A549 (cell line): ENCODE measurements at regions not wholly inside any gene's neighbourhood (a gene's known extent, or its start where the extent isn't known, plus 50 kb on each side); places are given as distances from the start of the nearest gene placed in this dataset.

ENCODE experiments used
- ATAC-seq, 2 experiments: fragments of 200-7000 bp in 1 of 2; fragments of >200 bp in 1 of 2; cut with Nextera tagmentation in 1 of 2; cut with Tn5 transposase in 1 of 2; 3 replicates each; pipeline versions ENCODE4 v1.8.0 to v1.9.1; 2018 to 2020; ENCODE audit warnings: mild to moderate bottlenecking in 1 of 2, moderate library complexity in 1 of 2
- CTCF ChIA-PET: fragments of 300-600 bp; sonication (Branson Sonifier 250); formaldehyde crosslinking; extraction: SDS; loops from one replicate; lab custom pipeline; 2021; ENCODE audit warnings: antibody characterized with exemption, inconsistent platforms; lab: Yijun Ruan, JAX
- POLR2A ChIA-PET: fragments of 350-600 bp; formaldehyde crosslinking; extraction: SDS; loops from one replicate; lab custom pipeline; 2021; ENCODE audit warnings: antibody characterized with exemption, inconsistent platforms; lab: Yijun Ruan, JAX
- DNase-seq, 2 experiments: peaks; one replicate each; pipeline versions ENCODE4 v3.0.0 to v3.0.0-alpha.2; 2011 to 2016; ENCODE audit warnings: low read depth in 1 of 2, low spot score in 1 of 2
- FAIRE-seq: peaks from 2 replicates; lab custom pipeline; 2011; peaks lifted over from hg19 to GRCh38; lab: Jason Lieb, UNC
- H3K27ac ChIP-seq, 2 experiments: fragments of >200 bp; sonication (Bioruptor Twin); formaldehyde crosslinking; 3 replicates each; pipeline ENCODE4 v1.5.1; 2016 to 2017
- H3K4me1 ChIP-seq: fragments of >200 bp; sonication (Bioruptor Twin); formaldehyde crosslinking; 3 replicates; pipeline ENCODE4 v1.6.1; 2016
- H3K4me2 ChIP-seq: fragments of >200 bp; sonication (Bioruptor Twin); formaldehyde crosslinking; 3 replicates; pipeline ENCODE4 v1.6.1; 2016
- H3K4me3 ChIP-seq: fragments of >200 bp; sonication (Bioruptor Twin); formaldehyde crosslinking; 3 replicates; pipeline ENCODE4 v1.5.1; 2016
- H3K9me3 ChIP-seq: fragments of >200 bp; sonication (Bioruptor Twin); formaldehyde crosslinking; 3 replicates; pipeline ENCODE4 v1.6.1; 2016
- BHLHE40 ChIP-seq: IDR thresholded peaks from 2 replicates; pipeline ENCODE4 v1.6.1; 2012; ENCODE audit warnings: low read depth, low read length, inconsistent platforms
- CBX2 ChIP-seq: fragments of 200-600 bp; sonication (generic); IDR thresholded peaks from 2 replicates; pipeline ENCODE4 v1.6.1; 2016; ENCODE audit warnings: low read depth, mild to moderate bottlenecking, borderline replicate concordance
- CTCF ChIP-seq: fragments of >200 bp; sonication (Bioruptor Twin); formaldehyde crosslinking; IDR thresholded peaks from 3 replicates; pipeline ENCODE4 v1.5.1; 2016
- EHF ChIP-seq: fragments of 250-450 bp; sonication (Bioruptor Pico); IDR thresholded peaks from 2 replicates; pipeline ENCODE4 v1.5.0; 2020; ENCODE audit warnings: mild to moderate bottlenecking
- EHMT2 ChIP-seq: fragments of 200-600 bp; sonication (generic); IDR thresholded peaks from 2 replicates; pipeline ENCODE4 v1.6.1; 2016; ENCODE audit warnings: antibody characterized with exemption, low read depth, mild to moderate bottlenecking, moderate library complexity
- EP300 ChIP-seq, 2 experiments: fragments of >200 bp; sonication (Bioruptor Twin); formaldehyde crosslinking; IDR thresholded peaks; 2 replicates in 1 of 2; 3 replicates in 1 of 2; pipeline ENCODE4 v1.6.1; 2016 to 2017
- ESRRA ChIP-seq: fragments of 150-350 bp; IDR thresholded peaks from 2 replicates; pipeline ENCODE4 v1.6.1; 2014; ENCODE audit warnings: mild to moderate bottlenecking, low read length, borderline replicate concordance
- FOSL2 ChIP-seq, 2 experiments: fragments of 450-650 bp in 1 of 2; fragments of >200 bp in 1 of 2; sonication (Bioruptor Twin) in 1 of 2; formaldehyde crosslinking; IDR thresholded peaks; 2 replicates each; pipeline versions ENCODE4 v1.5.0 to v1.6.1; 2016 to 2020; ENCODE audit warnings: mild to moderate bottlenecking in 1 of 2, moderate library complexity in 1 of 2
- GATA3 ChIP-seq: IDR thresholded peaks from 2 replicates; pipeline ENCODE4 v1.6.1; 2012; ENCODE audit warnings: borderline replicate concordance
- HOXB13 ChIP-seq: fragments of 250-450 bp; sonication (Bioruptor Pico); IDR thresholded peaks from 2 replicates; pipeline ENCODE4 v1.5.0; 2020; ENCODE audit warnings: low read depth, mild to moderate bottlenecking, moderate library complexity
- KDM1A ChIP-seq: fragments of 200-600 bp; sonication (generic); IDR thresholded peaks from 2 replicates; pipeline ENCODE4 v1.6.1; 2016; ENCODE audit warnings: low read depth, mild to moderate bottlenecking
- MAFK ChIP-seq: fragments of 450-650 bp; IDR thresholded peaks from 2 replicates; pipeline ENCODE4 v1.6.1; 2014; ENCODE audit not compliant: partially characterized antibody
- MYC ChIP-seq: IDR thresholded peaks from 2 replicates; pipeline ENCODE4 v1.6.1; 2012; ENCODE audit warnings: mild to moderate bottlenecking, inconsistent platforms, low read length, improper control_type of control experiment, borderline replicate concordance
- NR3C1 ChIP-seq: fragments of >200 bp; sonication (Bioruptor Twin); formaldehyde crosslinking; IDR thresholded peaks from 3 replicates; pipeline ENCODE4 v1.6.1; 2017
- POLR2AphosphoS2 ChIP-seq: conservative IDR thresholded peaks from 2 replicates; pipeline ENCODE4 v1.6.1; 2012; ENCODE audit warnings: low read length, improper control_type of control experiment, inconsistent platforms
- RAD21 ChIP-seq, 2 experiments: fragments of >200 bp in 1 of 2; sonication (Bioruptor Twin) in 1 of 2; formaldehyde crosslinking in 1 of 2; IDR thresholded peaks in 1 of 2; conservative IDR thresholded peaks in 1 of 2; 2 replicates in 1 of 2; 3 replicates in 1 of 2; pipeline ENCODE4 v1.6.1; 2012 to 2018; ENCODE audit warnings: inconsistent platforms in 1 of 2
- RARB ChIP-seq: fragments of 250-450 bp; sonication (Bioruptor Pico); IDR thresholded peaks from 2 replicates; pipeline ENCODE4 v1.8.0; 2021; ENCODE audit warnings: mild to moderate bottlenecking, moderate library complexity
- RNF2 ChIP-seq: fragments of 200-600 bp; sonication (generic); IDR thresholded peaks from 2 replicates; pipeline ENCODE4 v1.6.1; 2016; ENCODE audit warnings: low read depth, mild to moderate bottlenecking, antibody characterized with exemption, moderate library complexity, borderline replicate concordance
- TFCP2L1 ChIP-seq: fragments of 250-450 bp; sonication (Bioruptor Pico); IDR thresholded peaks from 2 replicates; pipeline ENCODE4 v1.5.0; 2021; ENCODE audit warnings: mild to moderate bottlenecking
- WGBS: methylation state at CpG from one replicate; pipeline ENCODE4 v1.1.6; 2017; ENCODE audit errors: missing lambda C conversion rate; 5-methylcytosine and 5-hydroxymethylcytosine counted together
- TF ChIP-seq, protein P1 (sequence below): fragments of >200 bp; sonication (Bioruptor Twin); formaldehyde crosslinking; IDR thresholded peaks from 2 replicates; pipeline ENCODE4 v1.6.1; 2016
- TF ChIP-seq, protein P2 (sequence below): IDR thresholded peaks from 2 replicates; pipeline ENCODE4 v1.6.1; 2012
- TF ChIP-seq, protein P3 (sequence below): IDR thresholded peaks from 2 replicates; pipeline ENCODE4 v1.6.1; 2012

DNA sequence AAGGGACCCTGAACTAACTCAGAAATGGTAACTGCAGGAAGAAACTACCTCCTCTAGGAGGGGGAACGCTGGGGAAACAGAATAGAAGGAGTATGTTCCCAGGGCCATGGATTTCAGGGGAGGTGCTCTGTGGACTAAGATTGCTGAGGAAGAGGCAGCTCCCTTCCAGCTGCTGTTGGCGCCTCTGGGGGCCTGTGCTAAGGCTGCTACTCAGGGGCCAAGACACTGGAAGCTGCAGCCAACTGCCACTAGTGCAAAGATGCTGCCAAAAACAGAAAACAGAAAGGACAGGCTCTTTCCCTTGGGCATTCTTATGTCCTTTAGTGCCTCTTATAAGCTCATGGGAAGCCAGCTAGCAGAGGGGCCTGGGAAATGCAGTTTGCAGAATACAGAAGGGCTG, 58.0 kb upstream of the SGIP1 start:
- TF ChIP-seq CTCF, result no peak
- no peak for TF ChIP-seq FOSL2 (IDR thresholded peaks at IDR 0.05)
- no peak for TF ChIP-seq FOSL2 (CRISPR knock-in tag; IDR thresholded peaks at IDR 0.05)
- no peak for TF ChIP-seq RAD21 (conservative IDR thresholded peaks at IDR 0.05 in 1 of 2, IDR thresholded peaks at IDR 0.05 in 1 of 2)
- TF ChIP-seq RARB (CRISPR knock-in tag), result no peak
- TF ChIP-seq TFCP2L1 (CRISPR knock-in tag), result no peak
- no peak for TF ChIP-seq RNF2
- no peak for TF ChIP-seq NR3C1
- TF ChIP-seq MYC, result no peak
- TF ChIP-seq KDM1A, result no peak
- no peak for TF ChIP-seq MAFK
- no peak for TF ChIP-seq BHLHE40
- TF ChIP-seq, protein P1, sequence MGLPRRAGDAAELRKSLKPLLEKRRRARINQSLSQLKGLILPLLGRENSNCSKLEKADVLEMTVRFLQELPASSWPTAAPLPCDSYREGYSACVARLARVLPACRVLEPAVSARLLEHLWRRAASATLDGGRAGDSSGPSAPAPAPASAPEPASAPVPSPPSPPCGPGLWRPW, result no peak
- no peak for TF ChIP-seq CBX2
- TF ChIP-seq EP300 (IDR thresholded peaks at IDR 0.05), result no peak
- no peak for TF ChIP-seq ESRRA
- ChIA-PET CTCF (interaction anchor here (0.7 to 1.5 kb wide), 3 partner anchors 28 to 136 kb away, joined by 3 to 4 read pairs (median 3); no protein-coding TSS in a partner anchor), POLR2A (no interaction called here)
- no peak overlapping the region for H3K4me2 ChIP-seq
- no peak for ATAC-seq
- peaks cover 10% of the 10 kb centered on the region; the same call in 1 of the 3 replicates for H3K4me1 ChIP-seq
- no peak for DNase-seq
- no peak overlapping the region for H3K27ac ChIP-seq
- no peaks in the 10 kb centered on the region for H3K9me3 ChIP-seq
- H3K4me3 ChIP-seq, result no peak overlapping the region
- WGBS, result 33% methylated on average over 2 of the region's 2 CpGs
- no peak for FAIRE-seq

- DNase-seq (no peak), ATAC-seq (no peak), FAIRE-seq (no peak)
- TF ChIP-seq, protein P2, sequence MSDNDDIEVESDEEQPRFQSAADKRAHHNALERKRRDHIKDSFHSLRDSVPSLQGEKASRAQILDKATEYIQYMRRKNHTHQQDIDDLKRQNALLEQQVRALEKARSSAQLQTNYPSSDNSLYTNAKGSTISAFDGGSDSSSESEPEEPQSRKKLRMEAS, result no peak
- TF ChIP-seq, protein P3, sequence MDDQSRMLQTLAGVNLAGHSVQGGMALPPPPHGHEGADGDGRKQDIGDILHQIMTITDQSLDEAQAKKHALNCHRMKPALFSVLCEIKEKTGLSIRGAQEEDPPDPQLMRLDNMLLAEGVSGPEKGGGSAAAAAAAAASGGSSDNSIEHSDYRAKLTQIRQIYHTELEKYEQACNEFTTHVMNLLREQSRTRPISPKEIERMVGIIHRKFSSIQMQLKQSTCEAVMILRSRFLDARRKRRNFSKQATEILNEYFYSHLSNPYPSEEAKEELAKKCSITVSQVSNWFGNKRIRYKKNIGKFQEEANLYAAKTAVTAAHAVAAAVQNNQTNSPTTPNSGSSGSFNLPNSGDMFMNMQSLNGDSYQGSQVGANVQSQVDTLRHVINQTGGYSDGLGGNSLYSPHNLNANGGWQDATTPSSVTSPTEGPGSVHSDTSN, result no peak
- no peak for TF ChIP-seq EHF (CRISPR knock-in tag)
- Histone ChIP-seq H3K4me3 (no peak overlapping the region), H3K27ac (no peak overlapping the region), H3K4me1 (peaks cover 10% of the 10 kb centered on the region; the same call in 1 of the 3 replicates), H3K9me3 (no peaks in the 10 kb centered on the region), H3K4me2 (no peak overlapping the region)
- ChIA-PET CTCF (interaction anchor here (0.7 to 1.7 kb wide), 5 partner anchors 8 to 137 kb away, joined by 3 to 5 read pairs (median 3); no protein-coding TSS in a partner anchor), POLR2A (no interaction called here)
- 75% methylated on average over 1 of the region's 1 CpG for WGBS
Measured at GRCh38 chr1:66476774-66477173, 57.2 kb upstream of the SGIP1 start.

GRCh38 chr1:66478116-66478515, 55.8 kb upstream of the SGIP1 start:
- Histone ChIP-seq H3K4me1 (peaks cover 10% of the 10 kb centered on the region; the same call in 1 of the 3 replicates), H3K27ac (peak overlapping the region; percentile 6 to 45; a peak in 3 of 6 replicates), H3K4me2 (peak overlapping the region; percentile 20), H3K4me3 (no peak overlapping the region), H3K9me3 (no peaks in the 10 kb centered on the region)
- CTCF ChIA-PET, result interaction anchor here (1.4 to 1.7 kb wide), 2 partner anchors 9 to 25 kb away, joined by 5 read pairs; no protein-coding TSS in a partner anchor
- no peak for TF ChIP-seq GATA3
- no peak for TF ChIP-seq EHF (CRISPR knock-in tag)
- no peak for TF ChIP-seq EHMT2
- TF ChIP-seq FOSL2 (IDR thresholded peaks at IDR 0.05), result no peak
- peak; percentile 17; the same call in 1 of the 2 replicates for TF ChIP-seq FOSL2 (CRISPR knock-in tag; IDR thresholded peaks at IDR 0.05)
- TF ChIP-seq POLR2AphosphoS2, result no peak
- no peak for TF ChIP-seq HOXB13 (CRISPR knock-in tag)
- 39% methylated on average over 7 of the region's 7 CpGs for WGBS
- POLR2A ChIA-PET, result interaction anchor here (0.7 kb wide), 1 partner anchor 101 kb away, joined by 3 read pairs; no protein-coding TSS in a partner anchor
- ATAC-seq (peak; percentile 71; a peak in 5 of 6 replicates), FAIRE-seq (no peak), DNase-seq (peak; percentile 3 to 44)
